MG63 (cell line): ENCODE measurements at regions not wholly inside any gene's neighbourhood (a gene's known extent, or its start where the extent isn't known, plus 50 kb on each side); places are given as distances from the start of the nearest gene placed in this dataset.

Source experiments
- DNase-seq: peaks from one replicate; pipeline ENCODE4 v3.0.0-alpha.2; 2020
- H3K27me3 ChIP-seq: fragments of 250-450 bp; sonication (Bioruptor Pico); 2 replicates; pipeline ENCODE4 v1.5.1; 2020; ENCODE audit warnings: mild to moderate bottlenecking, moderate library complexity
- H3K36me3 ChIP-seq: fragments of 250-450 bp; sonication (Bioruptor Pico); 2 replicates; pipeline ENCODE4 v1.5.1; 2020; ENCODE audit warnings: mild to moderate bottlenecking, moderate library complexity
- H3K4me3 ChIP-seq: fragments of 250-450 bp; sonication (Bioruptor Pico); 2 replicates; pipeline ENCODE4 v1.5.1; 2020; ENCODE audit warnings: mild to moderate bottlenecking, moderate library complexity
- H3K9me3 ChIP-seq: fragments of 250-450 bp; sonication (Bioruptor Pico); 2 replicates; pipeline ENCODE4 v1.5.1; 2020; ENCODE audit warnings: mild to moderate bottlenecking, moderate library complexity

DNA sequence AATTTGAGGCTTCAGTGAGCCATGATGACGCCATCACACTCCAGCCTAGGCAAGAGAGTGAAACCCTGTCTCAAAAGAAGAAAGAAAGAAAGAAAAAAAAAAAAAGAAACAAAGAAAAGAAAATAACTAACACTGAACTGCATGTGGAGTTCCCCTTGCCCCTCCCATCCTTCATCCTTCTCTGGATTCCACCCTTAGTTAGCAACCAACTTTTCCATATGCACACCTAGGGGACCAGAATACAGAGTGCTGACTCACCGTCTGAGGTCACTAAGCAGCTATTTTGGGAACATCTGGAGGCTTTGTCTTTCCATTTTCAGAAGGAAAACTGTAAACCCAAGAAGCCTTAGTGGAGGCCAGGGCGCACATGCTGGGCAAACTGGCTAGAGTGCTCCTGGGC is 257.4 kb downstream of the MAFB start:
- Histone ChIP-seq H3K27me3 (no peaks in the 10 kb centered on the region), H3K36me3 (no peaks in the 10 kb centered on the region), H3K9me3 (no peaks in the 10 kb centered on the region), H3K4me3 (no peak overlapping the region)
- DNase-seq: peak; percentile 9

- no peaks in the 10 kb centered on the region for H3K9me3 ChIP-seq
- no peak overlapping the region for H3K4me3 ChIP-seq
- no peaks in the 10 kb centered on the region for H3K27me3 ChIP-seq
- H3K36me3 ChIP-seq: no peaks in the 10 kb centered on the region
- no peak for DNase-seq
Observed at GRCh38 chr20:40431112-40431511, 257.9 kb downstream of the MAFB start.

GRCh38 chr20:40427026-40427425 is 262.0 kb downstream of the MAFB start:
- no peak overlapping the region for H3K4me3 ChIP-seq
- no peak for DNase-seq
- H3K36me3 ChIP-seq: no peaks in the 10 kb centered on the region
- H3K9me3 ChIP-seq: no peaks in the 10 kb centered on the region
- H3K27me3 ChIP-seq: no peaks in the 10 kb centered on the region

DNA sequence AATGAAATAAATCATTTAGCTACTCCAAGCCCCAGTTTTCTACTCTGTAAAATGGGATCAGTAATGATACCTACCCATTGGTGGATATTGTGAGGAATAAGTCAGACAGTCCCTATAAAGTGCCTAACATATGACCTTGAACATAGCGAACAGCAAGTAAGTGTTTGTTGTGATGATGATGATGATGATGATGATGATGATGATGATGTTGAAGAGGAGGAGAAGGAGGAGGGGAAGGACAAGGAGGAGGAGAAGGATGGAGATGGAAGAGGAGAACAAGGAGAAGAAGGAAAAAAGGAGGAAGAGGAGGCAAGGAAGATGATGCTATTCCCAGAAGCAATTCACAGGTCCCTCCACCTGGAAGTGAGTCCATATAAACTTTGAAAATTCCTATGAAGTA is 264.3 kb downstream of the MAFB start:
- Histone ChIP-seq H3K27me3 (no peaks in the 10 kb centered on the region), H3K9me3 (no peaks in the 10 kb centered on the region), H3K36me3 (no peaks in the 10 kb centered on the region), H3K4me3 (no peak overlapping the region)
- DNase-seq: no peak

- no peak for DNase-seq
- H3K36me3 ChIP-seq: no peaks in the 10 kb centered on the region
- H3K27me3 ChIP-seq: no peaks in the 10 kb centered on the region
- no peak overlapping the region for H3K4me3 ChIP-seq
- H3K9me3 ChIP-seq: no peaks in the 10 kb centered on the region
Observed at GRCh38 chr20:40422656-40423055, 266.4 kb downstream of the MAFB start.

DNA sequence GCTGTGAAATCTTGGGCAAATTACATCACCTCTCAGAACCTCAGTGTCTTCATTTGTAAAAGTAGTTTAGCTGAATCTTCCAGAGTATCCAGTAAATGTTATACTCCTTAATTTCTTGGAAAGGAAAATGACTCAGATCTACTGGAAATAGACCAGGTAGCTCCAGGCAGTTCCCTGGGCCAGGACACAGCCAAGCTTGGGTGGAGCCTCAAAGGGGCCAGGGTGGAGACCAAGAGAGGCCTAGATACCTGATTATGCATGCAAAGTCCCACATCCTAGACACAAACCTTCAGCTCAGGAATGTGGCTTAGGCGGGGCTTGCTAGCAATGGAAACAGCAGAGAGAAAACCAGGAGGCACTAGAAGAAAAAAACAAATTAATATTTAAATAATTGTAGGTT is 272.8 kb downstream of the MAFB start:
- peak; percentile 19 for DNase-seq
- Histone ChIP-seq H3K27me3 (no peaks in the 10 kb centered on the region), H3K9me3 (peaks cover 9% of the 10 kb centered on the region; the same call in 1 of the 2 replicates), H3K4me3 (no peak overlapping the region), H3K36me3 (no peaks in the 10 kb centered on the region; the same call in 1 of the 2 replicates)

- peak; percentile 17 for DNase-seq
- no peaks in the 10 kb centered on the region; the same call in 1 of the 2 replicates for H3K36me3 ChIP-seq
- H3K4me3 ChIP-seq: no peak overlapping the region
- H3K27me3 ChIP-seq: no peaks in the 10 kb centered on the region
- peaks cover 9% of the 10 kb centered on the region; the same call in 1 of the 2 replicates for H3K9me3 ChIP-seq
Observed at GRCh38 chr20:40414843-40415615, 274.0 kb downstream of the MAFB start.

GRCh38 chr20:40410028-40410427 is 279.0 kb downstream of the MAFB start:
- H3K4me3 ChIP-seq: no peak overlapping the region
- no peaks in the 10 kb centered on the region for H3K9me3 ChIP-seq
- no peak for DNase-seq
- peaks cover 5% of the 10 kb centered on the region for H3K27me3 ChIP-seq
- H3K36me3 ChIP-seq: no peaks in the 10 kb centered on the region

- Histone ChIP-seq H3K27me3 (no peaks in the 10 kb centered on the region), H3K36me3 (no peaks in the 10 kb centered on the region), H3K9me3 (no peaks in the 10 kb centered on the region), H3K4me3 (no peak overlapping the region)
- no peak for DNase-seq
Observed at GRCh38 chr20:40397467-40397866, 291.6 kb downstream of the MAFB start.

DNA sequence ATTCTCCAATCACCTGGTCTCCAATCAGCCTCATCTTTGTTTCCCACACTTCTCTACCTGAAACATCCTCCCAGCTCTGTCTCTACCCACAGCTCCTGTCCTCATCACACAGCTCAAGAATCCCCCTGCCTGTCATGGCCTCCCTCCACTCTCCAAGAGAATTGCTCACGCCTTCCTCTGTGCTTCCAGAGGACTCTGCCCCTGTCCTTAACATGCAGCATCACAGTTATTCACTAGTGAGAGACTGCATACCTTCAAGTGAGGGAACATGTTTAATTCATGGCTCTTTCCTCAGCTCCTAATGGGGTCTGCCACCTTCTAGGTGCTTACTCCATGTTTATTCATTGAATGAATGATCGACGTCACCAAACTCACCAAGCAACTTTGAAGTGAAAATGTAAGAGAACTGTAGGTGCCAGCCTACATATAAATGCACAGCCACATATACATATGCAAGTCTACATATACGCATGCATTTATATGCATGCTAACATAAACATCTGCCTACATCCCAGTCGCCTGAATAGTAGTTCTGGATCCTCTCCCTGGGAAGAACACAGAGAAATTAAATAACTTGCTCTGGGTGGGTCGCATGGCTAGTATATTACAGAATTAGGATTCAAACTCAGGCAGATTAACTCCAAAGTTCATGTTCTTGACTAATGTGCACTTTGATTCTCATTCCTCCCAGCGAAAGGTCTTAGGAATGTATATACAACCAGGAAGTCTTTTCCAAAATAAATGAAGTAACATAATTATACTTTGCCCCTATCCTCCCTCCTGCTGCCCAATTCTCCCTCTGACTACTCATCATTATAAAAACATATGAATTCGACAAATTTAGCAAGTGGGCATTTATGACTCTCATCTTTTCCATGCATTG is 295.6 kb downstream of the MAFB start:
- Histone ChIP-seq H3K27me3 (no peaks in the 10 kb centered on the region), H3K4me3 (no peak overlapping the region), H3K36me3 (no peaks in the 10 kb centered on the region), H3K9me3 (no peaks in the 10 kb centered on the region)
- no peak for DNase-seq

DNA sequence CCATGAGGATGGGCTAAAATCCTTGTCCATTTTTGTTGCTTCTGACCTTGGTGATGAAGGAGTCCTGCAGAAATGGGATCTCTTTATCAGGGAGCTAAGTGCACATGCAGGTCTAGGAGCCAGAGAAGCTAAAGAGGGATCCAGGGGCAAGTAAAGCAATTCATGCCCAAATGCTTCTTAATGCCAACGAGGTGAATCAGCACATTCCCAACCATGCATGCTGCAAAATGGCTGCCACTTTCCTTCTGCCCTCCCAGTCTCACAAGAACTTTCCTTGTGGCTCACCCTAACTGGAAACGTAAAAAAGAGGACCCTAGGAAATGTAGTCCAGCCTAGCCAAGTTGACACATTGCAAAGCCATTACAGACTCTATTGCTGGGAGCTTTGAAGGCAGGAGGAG is 298.4 kb downstream of the MAFB start:
- H3K27me3 ChIP-seq: no peaks in the 10 kb centered on the region
- no peaks in the 10 kb centered on the region for H3K9me3 ChIP-seq
- DNase-seq: peak; percentile 3
- H3K4me3 ChIP-seq: no peak overlapping the region
- no peaks in the 10 kb centered on the region for H3K36me3 ChIP-seq

DNA sequence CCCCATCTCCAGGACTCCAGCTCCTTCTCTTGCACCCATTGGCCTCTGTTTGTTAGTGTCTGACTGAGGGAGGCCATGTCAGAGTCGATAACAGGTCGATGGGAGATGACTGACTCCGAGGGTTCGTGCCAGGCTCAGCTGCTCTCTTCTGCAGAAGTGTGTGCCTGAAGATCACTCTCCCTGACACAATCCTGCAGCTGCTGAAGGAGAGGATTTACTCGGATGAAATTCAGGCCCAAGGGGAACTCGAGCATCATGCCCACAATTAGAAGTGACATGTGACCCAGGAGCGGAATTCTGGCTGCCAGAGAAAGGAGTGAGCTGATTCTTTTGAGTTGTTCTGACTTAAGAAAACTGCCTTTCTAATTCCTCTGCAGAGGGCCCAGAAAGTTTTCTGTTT is 318.2 kb downstream of the MAFB start:
- peaks cover 5% of the 10 kb centered on the region; the same call in 1 of the 2 replicates for H3K27me3 ChIP-seq
- peaks cover 3% of the 10 kb centered on the region for H3K9me3 ChIP-seq
- H3K4me3 ChIP-seq: no peak overlapping the region
- no peaks in the 10 kb centered on the region for H3K36me3 ChIP-seq
- DNase-seq: no peak

- no peaks in the 10 kb centered on the region for H3K9me3 ChIP-seq
- DNase-seq: no peak
- H3K27me3 ChIP-seq: peaks cover 2% of the 10 kb centered on the region; the same call in 1 of the 2 replicates
- no peak overlapping the region for H3K4me3 ChIP-seq
- no peaks in the 10 kb centered on the region for H3K36me3 ChIP-seq
Observed at GRCh38 chr20:40368876-40369275, 320.2 kb downstream of the MAFB start.

DNA sequence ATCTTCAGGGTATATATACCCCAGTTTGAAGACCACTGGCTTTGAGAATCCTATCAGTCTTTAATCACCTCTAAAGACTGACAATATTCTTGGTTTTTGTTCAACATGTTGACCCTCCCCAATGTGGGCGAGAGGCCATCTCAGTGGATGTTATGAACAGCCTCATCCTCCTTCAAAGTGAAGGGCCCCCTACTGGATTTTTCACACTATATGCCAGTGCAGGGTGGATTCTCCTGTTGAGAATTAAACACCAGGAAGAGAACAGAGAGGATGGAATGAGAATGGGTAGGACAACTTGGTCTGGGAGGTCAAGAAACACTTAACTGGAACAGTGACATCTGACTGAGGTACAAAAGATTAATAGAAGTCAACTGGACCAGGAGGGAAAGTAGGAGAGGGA is 327.1 kb downstream of the MAFB start:
- H3K27me3 ChIP-seq: no peaks in the 10 kb centered on the region; the same call in 1 of the 2 replicates
- H3K36me3 ChIP-seq: no peaks in the 10 kb centered on the region
- H3K9me3 ChIP-seq: no peaks in the 10 kb centered on the region; the same call in 1 of the 2 replicates
- no peak overlapping the region for H3K4me3 ChIP-seq
- DNase-seq: no peak

GRCh38 chr20:40359131-40359912 is 329.7 kb downstream of the MAFB start:
- H3K4me3 ChIP-seq: no peak overlapping the region
- no peaks in the 10 kb centered on the region; the same call in 1 of the 2 replicates for H3K27me3 ChIP-seq
- no peaks in the 10 kb centered on the region for H3K36me3 ChIP-seq
- no peaks in the 10 kb centered on the region; the same call in 1 of the 2 replicates for H3K9me3 ChIP-seq
- DNase-seq: no peak

- Histone ChIP-seq H3K4me3 (no peak overlapping the region), H3K9me3 (no peaks in the 10 kb centered on the region), H3K27me3 (no peaks in the 10 kb centered on the region), H3K36me3 (no peaks in the 10 kb centered on the region)
- no peak for DNase-seq
Observed at GRCh38 chr20:40354880-40355279, 334.2 kb downstream of the MAFB start.

GRCh38 chr20:40343390-40343789 is 345.6 kb downstream of the MAFB start:
- H3K4me3 ChIP-seq: no peak overlapping the region
- H3K9me3 ChIP-seq: peaks cover 8% of the 10 kb centered on the region
- no peaks in the 10 kb centered on the region for H3K27me3 ChIP-seq
- H3K36me3 ChIP-seq: no peaks in the 10 kb centered on the region
- no peak for DNase-seq
